NCI-H524 treated with DMSO at 0.1 percent for 48 hours (cell line): ENCODE measurements at regions not wholly inside any gene's neighbourhood (a gene's known extent, or its start where the extent isn't known, plus 50 kb on each side); places are given as distances from the start of the nearest gene placed in this dataset.
"Not testable (repeated sequence)": the region's sequence is repeated elsewhere in the genome, so short reads cannot be mapped to it uniquely, and the experiment has no call there.

Experiments
- DNase-seq: peaks from one replicate; lab custom pipeline; 2025; lab: John Stamatoyannopoulos, UW

- DNase-seq, result not testable (repeated sequence)
These were observed 481.9 kb upstream of the TLE4 start for GRCh38 chr9:79089851-79090250.

- not testable (repeated sequence) for DNase-seq
These were observed 468.5 kb upstream of the TLE4 start for GRCh38 chr9:79103257-79103656.

GRCh38 chr9:79104216-79104615, 467.5 kb upstream of the TLE4 start:
- no peak for DNase-seq

- no peak for DNase-seq
These were observed 466.8 kb upstream of the TLE4 start for GRCh38 chr9:79104951-79105350.

DNA sequence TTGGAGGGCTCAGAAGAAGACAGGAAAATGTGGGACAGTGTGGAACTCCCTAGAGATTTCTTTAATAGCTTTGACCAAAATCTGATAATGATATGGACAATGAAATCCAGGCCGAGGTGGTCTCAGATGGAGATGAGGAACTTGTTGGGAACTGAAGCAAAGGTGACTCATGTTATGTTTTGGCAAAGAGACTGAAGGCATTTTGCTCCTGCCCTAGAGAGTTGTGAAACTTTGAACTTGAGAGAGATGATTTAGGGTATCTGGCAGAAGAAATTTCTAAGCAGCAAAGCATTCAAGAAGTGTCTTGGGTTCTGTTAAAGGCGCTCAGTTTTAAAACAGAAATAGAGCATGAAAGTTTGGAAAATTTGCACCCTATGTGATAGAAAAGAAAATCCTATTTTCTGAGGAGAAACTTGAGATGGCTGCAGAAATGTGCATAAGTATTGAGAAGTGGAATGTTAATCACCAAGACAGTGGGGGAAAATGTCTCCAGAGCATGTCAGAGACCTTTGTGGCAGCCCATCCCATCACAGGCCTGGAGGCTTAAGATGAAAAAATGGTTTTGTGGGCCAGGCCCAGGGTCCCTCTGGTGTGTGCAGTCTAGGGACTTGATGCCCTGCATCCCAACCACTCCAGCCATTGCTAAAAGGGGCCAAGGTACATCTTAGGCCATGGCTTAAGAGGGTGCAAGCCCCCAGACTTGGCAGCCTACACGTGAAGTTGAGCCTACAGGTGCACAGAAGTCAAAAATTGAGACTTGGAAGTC, 463.7 kb upstream of the TLE4 start:
- DNase-seq, result no peak

- DNase-seq, result no peak
These were observed 460.1 kb upstream of the TLE4 start for GRCh38 chr9:79111653-79112052.

DNA sequence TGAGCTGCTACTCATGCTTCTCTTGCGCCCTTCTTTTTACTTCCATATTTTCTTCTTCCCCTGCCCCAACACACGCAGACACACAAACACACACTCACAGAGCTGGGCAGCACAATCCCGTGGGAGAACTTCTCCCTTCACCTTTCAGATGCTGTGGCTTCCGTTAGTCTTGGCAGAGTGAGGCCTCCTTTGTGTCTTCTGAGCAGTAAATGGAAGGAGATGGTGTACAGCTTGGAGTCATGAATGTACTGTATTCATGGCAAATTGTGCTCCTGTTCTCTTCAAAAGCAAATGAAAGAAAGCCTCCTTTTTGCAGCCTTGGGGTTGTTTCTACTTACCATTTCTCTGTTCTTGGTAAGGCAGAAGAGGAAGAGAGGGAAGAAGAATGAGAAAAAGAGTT, 456.6 kb upstream of the TLE4 start:
- no peak for DNase-seq

DNA sequence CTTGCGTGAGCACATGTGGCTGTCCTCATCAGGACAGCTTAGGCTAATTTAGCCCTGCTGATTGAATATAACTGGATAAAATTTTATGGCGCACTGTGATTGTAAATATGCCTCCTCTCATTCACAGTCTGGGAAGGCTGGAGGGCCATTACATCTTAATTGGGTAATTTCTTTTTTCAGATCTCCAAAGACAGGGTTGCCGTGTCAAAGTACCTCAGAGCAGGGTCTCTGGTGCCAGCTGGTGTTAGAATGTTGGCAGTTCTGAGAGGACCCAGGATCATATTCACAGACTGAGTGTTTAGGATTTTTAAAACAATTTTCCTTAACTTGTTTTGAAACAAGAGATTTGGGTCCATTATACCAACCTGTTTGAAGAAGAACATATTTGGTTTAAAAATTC, 455.7 kb upstream of the TLE4 start:
- no peak for DNase-seq

GRCh38 chr9:79116709-79117108, 455.1 kb upstream of the TLE4 start:
- DNase-seq, result no peak

- DNase-seq, result no peak
These were observed 451.2 kb upstream of the TLE4 start for GRCh38 chr9:79120533-79120932.

DNA sequence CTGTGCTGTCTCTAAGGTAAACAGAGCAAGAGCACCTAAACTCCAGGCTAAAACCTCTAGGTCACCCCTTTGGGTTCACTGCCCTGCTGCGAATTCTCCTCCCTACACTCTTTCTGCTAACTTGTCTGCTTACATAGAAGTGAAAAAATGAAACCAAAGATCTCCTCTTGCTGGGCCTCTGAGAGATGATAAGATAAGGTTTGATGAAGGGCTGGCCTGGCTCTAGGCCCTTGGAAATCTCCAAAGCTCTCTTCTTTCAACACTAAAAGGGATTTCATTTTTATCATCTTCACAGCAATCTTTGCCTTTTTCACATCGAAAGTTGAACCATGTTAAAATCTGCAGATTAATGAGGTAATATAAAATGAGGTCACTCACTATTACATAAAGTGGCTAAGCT, 450.8 kb upstream of the TLE4 start:
- no peak for DNase-seq

DNA sequence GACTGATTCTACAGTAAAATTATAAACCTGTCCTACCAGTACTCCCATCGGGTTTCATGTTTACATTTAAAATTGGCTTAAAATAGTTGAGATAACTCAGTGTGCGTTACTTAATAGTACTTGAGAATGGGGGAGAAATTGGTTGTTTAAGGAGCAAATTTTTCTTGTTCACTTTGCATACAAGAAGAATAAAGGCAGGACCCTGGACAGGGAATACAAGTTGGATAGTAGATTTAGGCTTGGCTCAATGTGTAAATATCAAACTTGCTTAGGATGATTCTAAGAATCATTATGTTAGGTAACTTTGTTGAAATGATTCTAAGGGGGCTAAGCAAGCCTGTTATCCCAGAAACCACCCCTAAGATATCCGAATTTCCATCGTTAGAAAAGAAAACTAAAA, 448.4 kb upstream of the TLE4 start:
- DNase-seq, result no peak

GRCh38 chr9:79127661-79128060, 444.1 kb upstream of the TLE4 start:
- no peak for DNase-seq

- DNase-seq, result no peak
These were observed 441.8 kb upstream of the TLE4 start for GRCh38 chr9:79129865-79130480.

DNA sequence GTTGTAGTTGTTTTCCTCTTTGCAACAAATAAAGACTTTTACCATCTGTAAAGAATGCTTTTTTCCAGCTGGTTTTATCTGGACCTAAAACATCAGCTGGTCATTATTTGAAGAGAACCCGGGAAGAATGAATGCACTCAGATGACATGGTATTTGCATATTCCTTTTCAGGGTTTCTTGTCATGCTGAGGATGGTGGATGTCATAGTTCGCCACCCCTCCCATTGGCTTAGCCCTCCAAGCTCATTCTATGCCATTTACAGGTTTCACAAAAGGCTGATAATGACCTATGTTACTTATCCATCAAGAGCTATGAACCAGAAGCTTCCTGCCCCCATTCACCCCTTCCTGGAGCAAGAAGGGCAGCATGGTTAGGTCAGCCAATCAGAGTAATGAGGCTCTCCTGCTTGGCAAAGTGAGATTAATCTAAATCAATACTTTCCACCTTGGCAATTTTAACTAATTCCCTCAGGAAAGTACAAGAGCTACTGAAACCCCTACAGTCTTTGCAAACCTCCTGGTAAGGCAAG, 440.5 kb upstream of the TLE4 start:
- DNase-seq, result no peak

GRCh38 chr9:79131824-79132377, 439.9 kb upstream of the TLE4 start:
- DNase-seq, result no peak

DNA sequence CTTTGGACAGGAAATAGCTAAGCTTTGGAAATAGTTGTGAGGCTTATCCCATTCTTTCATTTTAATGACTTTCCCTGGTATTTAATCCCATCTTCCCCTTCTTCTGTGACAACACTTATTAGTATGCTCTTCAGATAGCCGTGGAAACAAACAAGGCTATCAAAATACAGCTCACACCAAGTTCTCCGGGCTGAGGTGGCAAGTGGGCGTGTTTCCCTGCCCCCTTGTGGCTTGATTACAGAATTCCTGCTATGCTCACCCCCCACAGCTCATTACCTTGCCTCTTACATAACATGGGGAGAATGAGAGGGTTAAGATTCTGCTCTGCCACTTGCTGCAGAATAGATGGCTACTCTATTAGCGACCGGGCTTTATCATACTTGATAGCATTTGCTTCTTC, 437.1 kb upstream of the TLE4 start:
- DNase-seq, result no peak

DNA sequence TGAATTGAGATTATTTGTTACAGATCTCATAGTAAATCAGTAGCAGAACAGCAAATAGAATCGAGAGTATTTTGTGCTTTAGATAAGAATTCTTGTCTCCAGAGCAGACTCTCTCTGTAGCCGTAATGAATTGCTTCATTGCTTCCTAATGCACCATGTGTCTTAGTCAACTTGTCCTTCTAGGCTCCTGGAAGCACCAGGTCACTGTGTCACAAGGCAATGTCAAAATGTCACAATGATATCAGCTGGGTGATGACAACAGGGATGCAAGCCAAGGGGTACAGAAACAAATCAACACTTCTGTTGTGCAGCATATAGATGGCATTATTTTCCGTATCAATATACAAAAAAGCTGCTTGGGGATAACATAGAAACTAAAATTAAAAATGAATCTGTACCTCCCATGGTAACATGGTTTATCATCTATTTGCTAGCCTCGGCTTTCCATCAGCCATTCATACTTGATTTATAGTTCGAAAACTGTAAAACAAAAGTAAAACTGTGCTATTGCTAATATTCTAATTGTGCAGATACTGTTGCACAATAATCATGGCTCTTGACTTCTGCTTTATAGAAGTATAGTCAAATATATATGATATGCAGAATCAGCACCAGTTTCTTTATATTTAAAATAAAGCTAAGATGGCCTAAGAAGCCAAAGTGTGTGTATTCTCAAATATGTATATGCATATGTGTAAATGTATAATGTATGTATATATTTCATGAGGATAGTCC, 435.9 kb upstream of the TLE4 start:
- DNase-seq, result no peak

GRCh38 chr9:79140751-79141150, 431.0 kb upstream of the TLE4 start:
- DNase-seq, result no peak

GRCh38 chr9:79143211-79143610, 428.6 kb upstream of the TLE4 start:
- DNase-seq, result no peak

GRCh38 chr9:79145442-79145841, 426.3 kb upstream of the TLE4 start:
- DNase-seq, result no peak

DNA sequence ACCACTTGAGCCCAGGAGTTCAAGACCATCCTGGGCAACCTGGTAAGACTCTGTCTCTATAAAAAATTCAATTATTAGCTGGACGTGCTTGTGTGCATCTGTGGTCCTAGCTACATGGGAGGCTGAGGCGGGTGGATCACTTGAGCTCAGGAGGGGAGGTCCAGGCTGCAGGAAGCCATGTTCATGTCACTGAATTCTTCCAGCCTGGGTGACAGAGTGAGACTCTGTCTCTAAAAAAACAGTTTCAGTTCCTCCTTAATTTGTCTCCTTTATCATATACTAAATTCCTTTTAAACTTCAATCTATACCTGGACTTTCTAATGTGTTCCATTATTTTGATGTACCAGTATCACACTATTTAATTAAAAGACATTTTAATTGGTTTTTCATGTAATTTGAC, 422.2 kb upstream of the TLE4 start:
- DNase-seq, result no peak

- DNase-seq, result no peak
These were observed 420.0 kb upstream of the TLE4 start for GRCh38 chr9:79151791-79152190.
